ENCODE measurements at regions not wholly inside any gene's neighbourhood (a gene's known extent, or its start where the extent isn't known, plus 50 kb on each side); places are given as distances from the start of the nearest gene placed in this dataset.
A peak's percentile ranks its signal among the peaks of the same experiment; 100 is the strongest.

- Histone ChIP-seq H3K4me1 (peaks cover 8% of the 10 kb centered on the region), H3K4me3 (no peak overlapping the region), H3K36me3 (replicated peaks) (no peaks in the 10 kb centered on the region), H3K27me3 (ENCODE audit: low read depth) (no peaks in the 10 kb centered on the region), H3K9me3 (peaks cover 3% of the 10 kb centered on the region; the same call in 1 of the 2 replicates)
- in situ Hi-C loops (cut with MboI; ENCODE audit: low sequenced_read_pairs) = no loop called here
- DNase-seq (ENCODE audit: low spot score in 2 of 2) = peak in 1 of 2 experiments; percentile 60
Observed at GRCh38 chr21:17989780-17990179, 170.6 kb upstream of the C21orf91 start.

GRCh38 chr21:17988102-17988437 lies 168.9 kb upstream of the C21orf91 start:
- DNase-seq (ENCODE audit: low spot score in 2 of 2) = no peak
- H3K27me3 ChIP-seq (ENCODE audit: low read depth) = no peaks in the 10 kb centered on the region
- peaks cover 3% of the 10 kb centered on the region; the same call in 1 of the 2 replicates for H3K9me3 ChIP-seq
- no peak overlapping the region for H3K4me3 ChIP-seq
- in situ Hi-C loops (cut with MboI; ENCODE audit: low sequenced_read_pairs) = no loop called here
- no peaks in the 10 kb centered on the region for H3K36me3 ChIP-seq (replicated peaks)
- H3K4me1 ChIP-seq = peaks cover 8% of the 10 kb centered on the region

- Histone ChIP-seq H3K36me3 (replicated peaks) (no peaks in the 10 kb centered on the region), H3K9me3 (peaks cover 3% of the 10 kb centered on the region; the same call in 1 of the 2 replicates), H3K27me3 (ENCODE audit: low read depth) (no peaks in the 10 kb centered on the region), H3K4me3 (no peak overlapping the region), H3K4me1 (peaks cover 8% of the 10 kb centered on the region)
- DNase-seq (ENCODE audit: low spot score in 2 of 2) = no peak
- in situ Hi-C loops (cut with MboI; ENCODE audit: low sequenced_read_pairs) = no loop called here
Observed at GRCh38 chr21:17987382-17988101, 168.4 kb upstream of the C21orf91 start.

GRCh38 chr21:17981060-17981740 lies 162.0 kb upstream of the C21orf91 start:
- Histone ChIP-seq H3K9me3 (no peaks in the 10 kb centered on the region), H3K27me3 (ENCODE audit: low read depth) (no peaks in the 10 kb centered on the region), H3K4me3 (no peak overlapping the region), H3K4me1 (peaks cover 3% of the 10 kb centered on the region), H3K36me3 (replicated peaks) (no peaks in the 10 kb centered on the region)
- in situ Hi-C loops (cut with MboI; ENCODE audit: low sequenced_read_pairs) = no loop called here
- DNase-seq (ENCODE audit: low spot score in 2 of 2) = peak in 1 of 2 experiments; percentile 32

- no peaks in the 10 kb centered on the region for H3K9me3 ChIP-seq
- H3K36me3 ChIP-seq (replicated peaks) = no peaks in the 10 kb centered on the region
- peaks cover 3% of the 10 kb centered on the region for H3K4me1 ChIP-seq
- H3K4me3 ChIP-seq = no peak overlapping the region
- H3K27me3 ChIP-seq (ENCODE audit: low read depth) = no peaks in the 10 kb centered on the region
- no peak for DNase-seq (ENCODE audit: low spot score in 2 of 2)
- in situ Hi-C loops (cut with MboI; ENCODE audit: low sequenced_read_pairs) = no loop called here
Observed at GRCh38 chr21:17979763-17980162, 160.6 kb upstream of the C21orf91 start.

- in situ Hi-C loops (cut with MboI; ENCODE audit: low sequenced_read_pairs) = no loop called here
- Histone ChIP-seq H3K4me3 (no peak overlapping the region), H3K27me3 (ENCODE audit: low read depth) (no peaks in the 10 kb centered on the region), H3K36me3 (replicated peaks) (no peaks in the 10 kb centered on the region), H3K4me1 (peaks cover 3% of the 10 kb centered on the region), H3K9me3 (no peaks in the 10 kb centered on the region)
- DNase-seq (ENCODE audit: low spot score in 2 of 2) = no peak
Observed at GRCh38 chr21:17978895-17979294, 159.7 kb upstream of the C21orf91 start.

- Histone ChIP-seq H3K9me3 (no peaks in the 10 kb centered on the region), H3K36me3 (replicated peaks) (no peaks in the 10 kb centered on the region), H3K27me3 (ENCODE audit: low read depth) (no peaks in the 10 kb centered on the region), H3K4me1 (peaks cover 3% of the 10 kb centered on the region), H3K4me3 (no peak overlapping the region)
- no peak for DNase-seq (ENCODE audit: low spot score in 2 of 2)
- in situ Hi-C loops (cut with MboI; ENCODE audit: low sequenced_read_pairs) = no loop called here
Observed at GRCh38 chr21:17976691-17977090, 157.5 kb upstream of the C21orf91 start.

GRCh38 chr21:17976139-17976538 lies 157.0 kb upstream of the C21orf91 start:
- in situ Hi-C loops (cut with MboI; ENCODE audit: low sequenced_read_pairs) = no loop called here

GRCh38 chr21:17967319-17967718 lies 148.2 kb upstream of the C21orf91 start:
- H3K4me3 ChIP-seq = no peak overlapping the region
- in situ Hi-C loops (cut with MboI; ENCODE audit: low sequenced_read_pairs) = no loop called here
- H3K36me3 ChIP-seq (replicated peaks) = no peaks in the 10 kb centered on the region
- no peaks in the 10 kb centered on the region for H3K27me3 ChIP-seq (ENCODE audit: low read depth)
- no peak for DNase-seq (ENCODE audit: low spot score in 2 of 2)
- H3K9me3 ChIP-seq = no peaks in the 10 kb centered on the region
- no peaks in the 10 kb centered on the region for H3K4me1 ChIP-seq

More at GRCh38 chr21:17976139-17976538, 157.0 kb upstream of the C21orf91 start:
- H3K4me1 ChIP-seq = peaks cover 3% of the 10 kb centered on the region
- no peak overlapping the region for H3K4me3 ChIP-seq
- no peak for DNase-seq (ENCODE audit: low spot score in 2 of 2)
- no peaks in the 10 kb centered on the region for H3K36me3 ChIP-seq (replicated peaks)
- H3K9me3 ChIP-seq = no peaks in the 10 kb centered on the region
- H3K27me3 ChIP-seq (ENCODE audit: low read depth) = no peaks in the 10 kb centered on the region

- Histone ChIP-seq H3K36me3 (replicated peaks) (no peaks in the 10 kb centered on the region), H3K4me3 (no peak overlapping the region), H3K9me3 (no peaks in the 10 kb centered on the region), H3K27me3 (ENCODE audit: low read depth) (no peaks in the 10 kb centered on the region), H3K4me1 (no peaks in the 10 kb centered on the region)
- DNase-seq (ENCODE audit: low spot score in 2 of 2) = no peak
- in situ Hi-C loops (cut with MboI; ENCODE audit: low sequenced_read_pairs) = no loop called here
Observed at GRCh38 chr21:17964716-17965115, 145.6 kb upstream of the C21orf91 start.

- H3K36me3 ChIP-seq (replicated peaks) = no peaks in the 10 kb centered on the region
- in situ Hi-C loops (cut with MboI; ENCODE audit: low sequenced_read_pairs) = no loop called here
- no peaks in the 10 kb centered on the region for H3K27me3 ChIP-seq (ENCODE audit: low read depth)
- H3K4me3 ChIP-seq = no peak overlapping the region
- no peaks in the 10 kb centered on the region for H3K9me3 ChIP-seq
- H3K4me1 ChIP-seq = no peaks in the 10 kb centered on the region
- DNase-seq (ENCODE audit: low spot score in 2 of 2) = no peak
Observed at GRCh38 chr21:17964199-17964598, 145.0 kb upstream of the C21orf91 start.

- Histone ChIP-seq H3K9me3 (no peaks in the 10 kb centered on the region), H3K27me3 (ENCODE audit: low read depth) (no peaks in the 10 kb centered on the region), H3K36me3 (replicated peaks) (no peaks in the 10 kb centered on the region), H3K4me3 (no peak overlapping the region), H3K4me1 (no peaks in the 10 kb centered on the region)
- in situ Hi-C loops (cut with MboI; ENCODE audit: low sequenced_read_pairs) = no loop called here
- DNase-seq (ENCODE audit: low spot score in 2 of 2) = no peak
Observed at GRCh38 chr21:17950591-17950990, 131.4 kb upstream of the C21orf91 start.

GRCh38 chr21:17949421-17949820 lies 130.3 kb upstream of the C21orf91 start:
- H3K9me3 ChIP-seq = no peaks in the 10 kb centered on the region
- in situ Hi-C loops (cut with MboI; ENCODE audit: low sequenced_read_pairs) = no loop called here
- no peak for DNase-seq (ENCODE audit: low spot score in 2 of 2)
- H3K4me1 ChIP-seq = no peaks in the 10 kb centered on the region
- no peaks in the 10 kb centered on the region for H3K36me3 ChIP-seq (replicated peaks)
- H3K4me3 ChIP-seq = no peak overlapping the region
- H3K27me3 ChIP-seq (ENCODE audit: low read depth) = no peaks in the 10 kb centered on the region

GRCh38 chr21:17947531-17947930 lies 128.4 kb upstream of the C21orf91 start:
- H3K9me3 ChIP-seq = no peaks in the 10 kb centered on the region
- H3K4me1 ChIP-seq = no peaks in the 10 kb centered on the region
- no peaks in the 10 kb centered on the region for H3K36me3 ChIP-seq (replicated peaks)
- no peak for DNase-seq (ENCODE audit: low spot score in 2 of 2)
- H3K27me3 ChIP-seq (ENCODE audit: low read depth) = no peaks in the 10 kb centered on the region
- in situ Hi-C loops (cut with MboI; ENCODE audit: low sequenced_read_pairs) = no loop called here
- H3K4me3 ChIP-seq = no peak overlapping the region

Measured in HAP-1 (cell line).